ENCODE measurements at regions not wholly inside any gene's neighbourhood (a gene's known extent, or its start where the extent isn't known, plus 50 kb on each side); places are given as distances from the start of the nearest gene placed in this dataset.

DNA sequence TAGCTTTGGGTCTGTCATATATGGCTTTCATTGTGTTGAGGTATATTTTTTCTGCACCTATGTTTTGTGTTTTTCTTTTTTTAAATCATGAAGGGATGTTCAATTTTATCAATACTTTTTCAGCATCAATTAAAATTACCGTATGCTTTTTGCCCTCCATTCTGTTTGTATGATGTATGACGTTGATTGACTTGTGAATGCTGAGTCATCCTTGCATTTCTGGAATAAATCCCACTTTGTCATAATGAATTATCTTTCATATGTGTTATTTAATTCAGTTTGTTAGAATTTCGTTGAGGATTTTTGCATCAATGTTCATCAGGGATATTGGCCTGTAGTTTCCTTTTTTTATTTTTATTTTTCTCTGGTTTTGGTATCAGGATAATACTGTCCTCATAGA is 790.9 kb downstream of the TMEM182 start:
- TF ChIP-seq CTCF (IDR thresholded peaks at IDR 0.05) (no peak), POLR2A (IDR thresholded peaks at IDR 0.05) (no peak)

All from adrenal gland (tissue), 5 donors.